PC-9 (cell line): ENCODE measurements at regions not wholly inside any gene's neighbourhood (a gene's known extent, or its start where the extent isn't known, plus 50 kb on each side); places are given as distances from the start of the nearest gene placed in this dataset.

ENCODE experiments used
- BruUV-seq: library from RNA; stranded (reverse); fragments of 400-500 nt; replicated peaks from 2 replicates; lab custom pipeline; 2021; lab: Mats Ljungman, UMichigan
- CTCF ChIA-PET: fragments of 300-600 bp; sonication (Branson Sonifier 250); formaldehyde crosslinking; loops from one replicate; lab custom pipeline; 2022; ENCODE audit warnings: antibody characterized with exemption; lab: Charles Lee
- POLR2A ChIA-PET: fragments of 300-600 bp; sonication (Branson Sonifier 250); formaldehyde crosslinking; loops from one replicate; lab custom pipeline; 2022; ENCODE audit warnings: antibody characterized with exemption; ENCODE audit not compliant: unreplicated experiment; lab: Charles Lee
- DNase-seq, 2 experiments: peaks; one replicate each; pipeline versions ENCODE4 v3.0.0 to v3.0.0-alpha.2; 2015 to 2022; ENCODE audit warnings: mixed read lengths in 1 of 2
- H2AFZ ChIP-seq: fragments of 200-600 bp; sonication (generic); 2 replicates; pipeline ENCODE4 v1.8.1; 2017; ENCODE audit warnings: antibody characterized with exemption
- H3F3A ChIP-seq: fragments of 200-600 bp; sonication (generic); 2 replicates; pipeline ENCODE4 v1.8.1; 2017; ENCODE audit warnings: antibody characterized with exemption, mild to moderate bottlenecking, low read depth; ENCODE audit not compliant: insufficient read depth
- H3K27ac ChIP-seq: fragments of 200-600 bp; sonication (generic); 2 replicates; pipeline ENCODE4 v1.6.1; 2016; ENCODE audit warnings: mixed run types
- H3K27me3 ChIP-seq: fragments of 200-600 bp; sonication (generic); 2 replicates; pipeline ENCODE4 v1.6.1; 2016; ENCODE audit warnings: low read depth, mixed run types; ENCODE audit not compliant: insufficient read depth
- H3K36me3 ChIP-seq: fragments of 200-600 bp; sonication (generic); 2 replicates; pipeline ENCODE4 v1.6.1; 2016; ENCODE audit warnings: low read depth, mixed run types
- H3K4me1 ChIP-seq: fragments of 200-600 bp; sonication (generic); replicated peaks from 2 replicates; pipeline ENCODE4 v1.6.1; 2016; ENCODE audit warnings: mixed run types; ENCODE audit not compliant: insufficient read depth
- H3K4me2 ChIP-seq: fragments of 200-600 bp; sonication (generic); 2 replicates; pipeline ENCODE4 v1.6.1; 2017; ENCODE audit warnings: mixed run types
- H3K4me3 ChIP-seq: fragments of 200-600 bp; sonication (generic); 2 replicates; pipeline ENCODE4 v1.6.1; 2016; ENCODE audit warnings: mixed run types
- H3K79me2 ChIP-seq: fragments of 200-600 bp; sonication (generic); 2 replicates; pipeline ENCODE4 v1.6.1; 2017; ENCODE audit warnings: low read depth, mixed run types
- H3K9me2 ChIP-seq: fragments of 200-600 bp; sonication (generic); 2 replicates; pipeline ENCODE4 v1.8.1; 2017; ENCODE audit warnings: mild to moderate bottlenecking; ENCODE audit not compliant: insufficient read depth
- H3K9me3 ChIP-seq: fragments of 200-600 bp; sonication (generic); 2 replicates; pipeline ENCODE4 v1.8.1; 2016; ENCODE audit warnings: low read depth; ENCODE audit not compliant: insufficient read depth
- H4K20me1 ChIP-seq: fragments of 200-600 bp; sonication (generic); 2 replicates; pipeline ENCODE4 v1.8.1; 2017; ENCODE audit not compliant: insufficient read depth
- EZH2 ChIP-seq: fragments of 200-600 bp; sonication (generic); IDR thresholded peaks from 2 replicates; pipeline ENCODE4 v1.8.0; 2017; ENCODE audit warnings: antibody characterized with exemption, low read depth
- intact Hi-C: fragments of 100-400 bp; cut with micrococcal nuclease; formaldehyde crosslinking; loops from one replicate; pipeline ENCODE4 v1.10.0; 2022; ENCODE audit not compliant: unreplicated experiment
- TF ChIP-seq, protein P1 (sequence below): fragments of 200-600 bp; sonication (generic); conservative IDR thresholded peaks from 2 replicates; pipeline ENCODE4 v1.6.1; 2017; ENCODE audit warnings: mixed run types, antibody characterized with exemption, mild to moderate bottlenecking, moderate library complexity

DNA sequence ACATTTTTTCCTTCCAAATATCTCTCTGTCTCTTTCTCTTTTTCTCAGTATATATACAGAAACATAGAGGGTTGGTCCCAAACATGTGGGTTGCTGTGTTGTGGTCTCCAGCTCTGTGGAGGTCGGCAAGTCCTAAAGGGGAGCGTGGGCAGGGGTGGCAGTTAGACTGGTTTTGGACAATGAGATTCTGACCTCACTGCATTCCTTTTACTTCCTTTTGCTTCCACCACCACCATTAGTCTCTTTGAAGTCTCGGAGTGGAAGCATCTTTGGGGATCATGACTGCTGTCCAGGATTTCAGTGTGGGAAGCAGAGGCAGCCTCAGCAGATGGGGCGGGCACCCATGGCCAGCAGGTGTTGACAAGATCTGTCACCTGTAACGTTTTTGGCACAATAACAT is 1091.8 kb downstream of the RAPGEF2 start:
- no peak overlapping the region for H3K4me3 ChIP-seq
- H3F3A ChIP-seq = no peaks in the 10 kb centered on the region
- H3K4me1 ChIP-seq = no peaks in the 10 kb centered on the region
- no peaks in the 10 kb centered on the region for H3K79me2 ChIP-seq
- no peak overlapping the region for H3K27ac ChIP-seq
- H3K4me2 ChIP-seq = no peak overlapping the region
- no peaks in the 10 kb centered on the region for H3K27me3 ChIP-seq
- no peaks in the 10 kb centered on the region for H3K9me3 ChIP-seq
- TF ChIP-seq EZH2 = no peak
- TF ChIP-seq, protein P1, sequence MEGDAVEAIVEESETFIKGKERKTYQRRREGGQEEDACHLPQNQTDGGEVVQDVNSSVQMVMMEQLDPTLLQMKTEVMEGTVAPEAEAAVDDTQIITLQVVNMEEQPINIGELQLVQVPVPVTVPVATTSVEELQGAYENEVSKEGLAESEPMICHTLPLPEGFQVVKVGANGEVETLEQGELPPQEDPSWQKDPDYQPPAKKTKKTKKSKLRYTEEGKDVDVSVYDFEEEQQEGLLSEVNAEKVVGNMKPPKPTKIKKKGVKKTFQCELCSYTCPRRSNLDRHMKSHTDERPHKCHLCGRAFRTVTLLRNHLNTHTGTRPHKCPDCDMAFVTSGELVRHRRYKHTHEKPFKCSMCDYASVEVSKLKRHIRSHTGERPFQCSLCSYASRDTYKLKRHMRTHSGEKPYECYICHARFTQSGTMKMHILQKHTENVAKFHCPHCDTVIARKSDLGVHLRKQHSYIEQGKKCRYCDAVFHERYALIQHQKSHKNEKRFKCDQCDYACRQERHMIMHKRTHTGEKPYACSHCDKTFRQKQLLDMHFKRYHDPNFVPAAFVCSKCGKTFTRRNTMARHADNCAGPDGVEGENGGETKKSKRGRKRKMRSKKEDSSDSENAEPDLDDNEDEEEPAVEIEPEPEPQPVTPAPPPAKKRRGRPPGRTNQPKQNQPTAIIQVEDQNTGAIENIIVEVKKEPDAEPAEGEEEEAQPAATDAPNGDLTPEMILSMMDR = no peak
- H4K20me1 ChIP-seq = no peaks in the 10 kb centered on the region
- DNase-seq = no peak
- no TSS peak for BruUV-seq
- no peaks in the 10 kb centered on the region for H3K9me2 ChIP-seq
- H2AFZ ChIP-seq = peak overlapping the region; percentile 62; the same call in 1 of the 2 replicates
- no peaks in the 10 kb centered on the region for H3K36me3 ChIP-seq
- CTCF ChIA-PET = no interaction called here
- POLR2A ChIA-PET = no interaction called here
- intact Hi-C loops = loop anchor here (5.0 kb wide), 1 partner anchor 247 kb away; no protein-coding TSS in a partner anchor

DNA sequence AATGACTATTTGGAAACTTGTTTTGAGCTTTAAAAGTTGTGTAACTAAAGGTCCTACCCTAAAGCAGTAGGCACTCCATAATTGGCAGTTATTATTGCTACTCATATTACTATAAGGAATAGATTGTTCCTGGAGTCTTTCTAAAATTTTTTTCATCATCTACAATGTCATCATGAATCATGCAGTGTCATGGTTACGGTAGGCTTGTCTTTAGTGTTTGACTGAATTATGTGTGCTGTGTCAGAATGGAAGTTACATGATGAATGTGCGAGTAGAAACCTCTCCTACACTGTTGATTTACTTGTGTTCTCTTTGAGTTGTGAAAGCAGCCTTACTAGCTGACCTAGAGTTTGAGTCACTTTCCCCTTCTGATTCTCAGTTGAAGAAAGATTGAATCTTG is 1099.9 kb downstream of the RAPGEF2 start:
- ChIA-PET CTCF (interaction anchor here (0.6 kb wide), 1 partner anchor 321 kb away, joined by 4 read pairs; no protein-coding TSS in a partner anchor), POLR2A (no interaction called here)
- intact Hi-C loops = no loop called here
- peak in 1 of 2 experiments; percentile 57 for DNase-seq
- Histone ChIP-seq H3K9me2 (no peaks in the 10 kb centered on the region), H3F3A (no peaks in the 10 kb centered on the region), H3K4me2 (no peak overlapping the region), H3K79me2 (no peaks in the 10 kb centered on the region), H3K4me3 (no peak overlapping the region), H3K9me3 (no peaks in the 10 kb centered on the region), H3K4me1 (no peaks in the 10 kb centered on the region), H2AFZ (peak overlapping the region; percentile 66; the same call in 1 of the 2 replicates), H3K36me3 (no peaks in the 10 kb centered on the region), H3K27me3 (no peaks in the 10 kb centered on the region), H4K20me1 (no peaks in the 10 kb centered on the region), H3K27ac (no peak overlapping the region)
- BruUV-seq = no TSS peak
- TF ChIP-seq, protein P1 = no peak
- TF ChIP-seq EZH2 = no peak

DNA sequence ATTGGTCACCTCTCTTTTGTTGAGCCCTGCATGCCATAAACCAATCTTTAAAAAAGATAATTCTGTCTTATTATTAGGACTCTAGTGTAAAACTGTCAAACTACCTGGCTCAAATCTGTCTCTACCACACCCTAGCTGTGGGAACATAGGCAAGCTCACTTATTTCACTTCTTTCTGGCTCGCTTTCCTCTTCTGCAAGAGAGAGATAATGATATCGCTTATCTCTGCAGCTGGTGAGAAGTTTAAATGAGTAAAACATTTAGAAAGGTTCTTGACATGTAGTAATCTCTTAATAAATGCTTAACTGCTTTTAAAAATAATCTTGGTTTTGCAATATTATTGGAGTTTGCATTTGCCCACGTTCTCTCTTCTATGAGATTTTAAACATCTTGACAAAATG is 1109.2 kb downstream of the RAPGEF2 start:
- no peaks in the 10 kb centered on the region for H3K9me2 ChIP-seq
- BruUV-seq = no TSS peak
- H3K79me2 ChIP-seq = no peaks in the 10 kb centered on the region
- H4K20me1 ChIP-seq = no peaks in the 10 kb centered on the region
- CTCF ChIA-PET = no interaction called here
- no peak overlapping the region for H3K4me3 ChIP-seq
- no peaks in the 10 kb centered on the region for H3F3A ChIP-seq
- no peak for TF ChIP-seq EZH2
- TF ChIP-seq, protein P1 = no peak
- intact Hi-C loops = no loop called here
- no peaks in the 10 kb centered on the region for H3K27me3 ChIP-seq
- POLR2A ChIA-PET = no interaction called here
- no peak overlapping the region for H3K27ac ChIP-seq
- no peaks in the 10 kb centered on the region for H3K4me1 ChIP-seq
- no peak for DNase-seq
- no peaks in the 10 kb centered on the region for H3K9me3 ChIP-seq
- no peaks in the 10 kb centered on the region for H3K36me3 ChIP-seq
- H3K4me2 ChIP-seq = no peak overlapping the region
- H2AFZ ChIP-seq = no peak overlapping the region
